ENCODE measurements at regions not wholly inside any gene's neighbourhood (a gene's known extent, or its start where the extent isn't known, plus 50 kb on each side); places are given as distances from the start of the nearest gene placed in this dataset.
"Not testable (repeated sequence)": the region's sequence is repeated elsewhere in the genome, so short reads cannot be mapped to it uniquely, and the experiment has no call there.

DNA sequence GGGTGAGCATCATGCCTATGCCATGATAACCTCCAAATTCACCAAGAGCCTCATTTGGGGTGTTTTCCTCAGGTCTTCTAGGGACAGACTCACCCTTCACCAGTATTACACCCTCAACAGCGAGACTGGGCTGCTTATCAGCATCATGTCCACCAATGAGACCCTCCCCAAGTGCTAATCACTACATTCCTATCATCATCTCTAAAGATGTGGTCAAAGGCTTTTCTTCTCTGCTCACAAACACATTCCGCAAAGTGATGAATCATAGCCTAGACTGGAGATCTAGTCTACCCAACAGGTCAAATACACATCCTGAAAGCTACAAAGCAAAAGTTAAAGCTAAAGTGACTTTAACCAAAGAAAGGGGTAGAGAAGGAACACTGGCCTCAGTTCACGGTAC lies 75.3 kb upstream of the C7orf33 start:
- DNase-seq, result no peak

DNA sequence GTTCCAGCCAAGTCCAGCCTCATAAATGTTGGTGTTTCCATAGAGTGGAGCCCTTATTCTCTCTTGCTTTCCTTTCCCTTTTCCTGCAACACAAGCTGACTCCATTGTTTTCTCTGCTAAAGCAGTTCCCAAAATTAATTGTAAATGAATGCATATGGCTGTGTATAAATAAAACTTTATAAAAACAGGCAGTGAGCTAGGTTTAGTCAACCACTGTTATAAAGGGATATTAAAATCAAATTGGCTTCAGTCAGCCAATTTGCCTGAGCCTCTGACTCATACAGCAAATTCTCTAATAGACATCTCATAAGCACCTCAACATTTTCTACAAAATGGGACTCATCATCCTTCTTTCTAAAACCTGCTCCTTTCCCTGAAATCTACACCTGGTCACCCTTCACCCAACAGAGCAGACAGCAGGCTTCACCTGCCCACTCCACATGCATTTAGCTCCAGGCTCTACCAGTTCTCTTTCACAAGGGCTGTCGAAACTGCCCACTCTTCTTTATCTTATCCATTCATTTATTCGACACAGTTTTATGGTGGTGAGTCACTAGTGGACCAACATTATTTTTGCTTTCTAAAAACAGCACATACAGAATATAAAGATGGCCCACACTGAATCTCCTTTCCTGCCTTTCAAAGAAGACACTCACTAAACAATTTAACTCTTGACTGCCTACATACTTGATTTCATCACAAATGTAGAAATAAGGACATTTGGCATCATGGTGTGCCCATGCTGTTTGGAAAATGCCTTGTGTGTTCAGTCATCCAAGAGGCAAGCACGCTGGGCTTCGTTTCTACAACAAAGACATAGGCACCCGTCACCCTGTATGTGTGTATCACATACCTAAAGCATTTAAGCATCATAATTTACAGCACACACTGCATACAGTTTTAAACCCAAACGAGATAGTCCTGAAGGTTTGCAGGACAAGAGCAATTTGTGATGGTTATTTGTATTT lies 74.6 kb upstream of the C7orf33 start:
- no peak for DNase-seq

DNA sequence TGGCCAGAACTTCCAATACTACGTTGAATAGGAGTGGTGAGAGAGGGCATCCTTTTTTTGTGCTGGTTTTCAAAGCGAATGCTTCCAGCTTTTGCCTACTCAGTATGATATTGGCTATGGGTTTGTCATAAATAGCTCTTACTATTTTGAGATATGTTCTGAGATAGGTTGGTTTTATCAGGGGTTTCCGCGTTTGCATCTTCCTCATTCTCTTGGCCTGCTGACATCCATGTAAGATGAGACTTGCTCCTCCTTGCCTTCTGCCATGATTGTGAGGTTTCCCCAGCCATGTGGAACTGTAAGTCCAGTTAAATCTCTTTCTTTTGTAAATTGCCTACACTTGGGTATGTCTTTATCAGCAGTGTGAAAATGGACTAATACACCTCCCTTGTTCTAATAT lies 71.2 kb upstream of the C7orf33 start:
- DNase-seq, result not testable (repeated sequence)

DNA sequence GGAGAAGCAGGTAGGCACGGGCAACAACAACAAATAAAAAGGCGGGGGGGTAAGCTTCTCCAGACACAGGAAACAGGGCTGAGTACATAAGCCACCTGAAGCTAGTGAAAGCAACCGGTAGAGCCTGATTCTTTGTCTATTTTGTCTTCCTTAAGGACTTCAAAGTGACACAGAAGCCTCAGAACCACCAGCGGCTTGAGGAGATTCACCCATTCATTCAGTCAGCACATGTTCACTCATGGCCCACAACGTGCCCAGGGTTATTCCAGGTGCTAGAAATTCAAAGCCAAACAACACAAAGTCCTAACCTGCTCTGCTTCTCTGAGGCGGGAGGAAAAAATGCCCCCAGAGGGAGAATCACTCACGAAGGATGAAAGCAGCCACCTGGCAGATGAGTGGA lies 69.3 kb upstream of the C7orf33 start:
- peak; percentile 30 for DNase-seq

DNA sequence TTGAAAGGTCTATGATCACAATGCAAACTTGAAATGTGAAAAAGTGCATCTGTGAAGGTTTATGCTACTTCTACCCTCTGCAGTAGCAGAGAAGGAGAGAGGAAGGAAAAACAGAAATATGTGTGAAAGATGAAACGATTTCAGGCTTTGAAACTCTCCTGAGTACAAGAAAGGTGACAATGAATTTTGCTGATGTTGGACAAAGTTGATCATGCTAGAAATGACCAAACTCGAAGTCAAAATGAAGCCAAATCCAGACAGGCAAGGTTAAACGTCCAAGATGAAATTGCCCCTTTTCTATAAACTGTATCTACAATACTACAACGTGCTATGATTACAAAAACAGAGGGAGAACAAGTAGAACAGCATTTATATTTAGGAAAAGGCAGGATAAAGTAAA lies 67.0 kb upstream of the C7orf33 start:
- no peak for DNase-seq

DNA sequence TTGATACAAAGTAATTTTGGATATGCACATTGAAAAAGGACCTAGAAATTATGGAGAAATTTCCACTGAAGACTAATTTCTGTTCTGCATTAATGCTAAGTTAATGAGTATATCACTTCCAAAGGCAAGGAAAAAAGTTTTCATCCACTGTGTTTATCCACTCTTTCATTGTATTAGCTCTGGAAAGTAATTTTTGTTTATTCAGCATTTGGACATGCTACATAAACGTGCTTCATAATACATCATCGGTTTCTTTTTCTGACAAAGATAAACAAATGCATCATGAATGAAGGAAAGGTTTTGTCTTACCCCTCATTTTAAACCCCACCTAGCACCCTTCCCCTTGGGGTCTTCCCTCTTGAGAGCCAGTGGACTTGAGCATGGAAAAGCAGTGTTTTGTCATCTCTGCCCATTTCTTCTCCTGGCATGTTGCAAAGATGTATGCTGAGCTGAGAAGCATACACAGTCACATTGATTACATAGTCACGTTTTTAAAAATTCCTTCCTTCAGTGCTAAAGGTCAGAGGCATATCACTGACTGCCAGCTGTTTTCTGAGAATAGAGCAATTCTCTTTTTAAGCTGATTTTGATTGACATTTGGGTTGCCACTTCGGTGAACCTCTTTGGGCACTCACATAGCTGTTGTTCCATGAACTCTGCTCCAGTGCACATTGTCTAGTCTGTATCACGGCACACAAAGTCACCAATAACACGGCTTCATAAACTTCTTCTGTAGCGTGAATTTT lies 65.9 kb upstream of the C7orf33 start:
- DNase-seq, result no peak

DNA sequence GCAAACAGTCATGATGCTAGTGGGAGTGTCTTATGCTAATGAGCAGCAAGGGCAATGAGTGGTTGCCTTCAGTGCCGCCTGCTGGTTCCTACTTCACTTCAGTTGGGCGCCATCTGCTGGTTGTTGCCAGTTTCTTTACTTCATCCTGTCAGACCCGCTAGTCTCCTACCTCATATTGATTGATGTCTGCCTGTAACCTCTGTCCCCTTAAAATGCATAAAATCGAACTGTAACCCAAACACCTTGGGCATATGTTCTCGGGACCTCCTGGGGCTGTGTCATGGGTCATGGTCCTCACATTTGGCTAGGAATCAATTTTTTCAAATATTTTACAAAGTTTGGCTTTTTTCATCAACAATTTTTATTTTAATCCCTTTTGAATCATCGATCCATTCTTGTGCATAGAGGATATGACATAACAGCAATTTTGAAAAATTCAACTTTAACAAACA lies 62.8 kb upstream of the C7orf33 start:
- DNase-seq, result peak; percentile 29

DNA sequence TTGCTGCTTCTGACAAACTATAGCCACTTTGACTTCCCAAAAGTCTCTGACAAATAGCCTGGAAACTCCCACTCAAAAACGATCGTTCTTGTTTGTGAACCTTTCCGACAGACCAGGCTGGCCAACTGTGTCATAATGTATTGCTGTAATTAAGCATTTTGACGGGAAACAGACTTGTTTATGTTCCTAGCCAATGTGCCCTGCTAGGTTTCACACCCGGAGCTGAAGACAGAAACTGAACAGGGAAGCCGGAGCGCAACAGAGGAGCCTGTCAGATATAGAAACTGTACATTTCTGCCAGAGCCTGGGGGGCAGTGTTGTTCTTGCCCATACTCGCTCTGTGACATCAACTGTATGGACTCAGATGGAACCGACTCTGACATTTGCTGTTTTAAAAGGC lies 55.3 kb upstream of the C7orf33 start:
- DNase-seq, result no peak

DNA sequence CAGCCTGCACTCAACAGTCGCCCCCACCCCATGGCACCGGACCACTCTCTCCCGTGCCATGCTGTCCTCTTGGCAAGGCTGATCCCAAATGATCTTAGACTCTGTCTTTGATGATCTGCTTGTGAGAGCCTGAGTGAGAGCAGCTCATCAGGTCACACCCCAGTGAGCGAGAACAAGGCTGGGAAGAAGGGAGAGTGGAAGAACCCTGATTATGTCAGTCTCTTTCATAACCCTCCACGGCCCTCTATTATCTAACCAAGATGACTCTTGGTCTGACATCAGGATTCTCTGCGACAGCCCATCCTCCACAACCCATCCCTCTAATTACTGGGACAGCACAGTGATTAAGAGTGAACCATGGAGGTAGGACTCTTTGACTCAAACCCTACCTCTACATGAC lies 53.1 kb upstream of the C7orf33 start:
- DNase-seq, result no peak

DNA sequence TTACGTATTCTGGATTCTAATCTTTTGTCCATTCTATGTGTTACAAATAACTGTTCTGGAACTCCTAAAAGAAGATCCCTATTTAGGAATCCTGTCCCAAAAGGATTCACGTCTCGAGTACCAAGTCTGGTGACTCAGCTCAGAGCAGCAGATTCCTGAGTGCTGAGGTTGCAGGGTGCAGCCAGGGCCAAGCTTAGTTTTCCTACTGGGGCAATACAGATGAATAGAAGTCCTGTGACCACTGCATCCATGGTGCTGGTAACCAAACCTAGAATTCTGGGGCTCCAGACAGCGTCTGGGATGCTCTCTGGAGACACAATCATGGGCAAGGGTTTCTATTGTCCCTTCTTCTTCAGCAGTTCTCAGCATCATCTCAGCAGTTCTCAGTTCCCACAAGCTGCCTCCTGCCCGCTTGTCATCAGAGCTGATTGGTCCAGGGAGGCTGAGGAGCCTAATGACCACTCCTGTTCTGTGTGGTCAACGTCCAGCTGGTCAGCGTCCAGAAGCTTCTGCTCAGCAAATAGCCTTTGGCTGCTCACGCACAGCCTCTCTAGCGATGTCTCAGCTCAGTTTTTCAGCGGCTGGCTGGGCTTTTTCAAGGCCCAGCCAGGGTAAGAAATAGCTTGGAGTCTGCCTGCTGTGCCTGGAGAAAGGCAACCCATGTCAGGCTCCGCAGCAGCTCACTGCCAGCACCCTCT lies 50.4 kb upstream of the C7orf33 start:
- no peak for DNase-seq

Measured in skin of body (tissue), 1 donor.